Liver (tissue), 3 donors: ENCODE measurements at regions not wholly inside any gene's neighbourhood (a gene's known extent, or its start where the extent isn't known, plus 50 kb on each side); places are given as distances from the start of the nearest gene placed in this dataset.

Source experiments
- CTCF ChIP-seq: fragments of 150-350 bp; IDR thresholded peaks from 2 replicates; pipeline ENCODE4 v1.5.1; 2017; ENCODE audit warnings: improper control_type of control experiment, low read depth, low read length; ENCODE audit not compliant: missing input control
- RAD21 ChIP-seq, 2 donors: IDR thresholded peaks; 2 replicates each; pipeline ENCODE4 v1.6.1; 2016; ENCODE audit warnings: antibody characterized with exemption in 2 of 2, mild to moderate bottlenecking in 2 of 2
- donor health status: healthy.
- donor health status: healthy.

DNA sequence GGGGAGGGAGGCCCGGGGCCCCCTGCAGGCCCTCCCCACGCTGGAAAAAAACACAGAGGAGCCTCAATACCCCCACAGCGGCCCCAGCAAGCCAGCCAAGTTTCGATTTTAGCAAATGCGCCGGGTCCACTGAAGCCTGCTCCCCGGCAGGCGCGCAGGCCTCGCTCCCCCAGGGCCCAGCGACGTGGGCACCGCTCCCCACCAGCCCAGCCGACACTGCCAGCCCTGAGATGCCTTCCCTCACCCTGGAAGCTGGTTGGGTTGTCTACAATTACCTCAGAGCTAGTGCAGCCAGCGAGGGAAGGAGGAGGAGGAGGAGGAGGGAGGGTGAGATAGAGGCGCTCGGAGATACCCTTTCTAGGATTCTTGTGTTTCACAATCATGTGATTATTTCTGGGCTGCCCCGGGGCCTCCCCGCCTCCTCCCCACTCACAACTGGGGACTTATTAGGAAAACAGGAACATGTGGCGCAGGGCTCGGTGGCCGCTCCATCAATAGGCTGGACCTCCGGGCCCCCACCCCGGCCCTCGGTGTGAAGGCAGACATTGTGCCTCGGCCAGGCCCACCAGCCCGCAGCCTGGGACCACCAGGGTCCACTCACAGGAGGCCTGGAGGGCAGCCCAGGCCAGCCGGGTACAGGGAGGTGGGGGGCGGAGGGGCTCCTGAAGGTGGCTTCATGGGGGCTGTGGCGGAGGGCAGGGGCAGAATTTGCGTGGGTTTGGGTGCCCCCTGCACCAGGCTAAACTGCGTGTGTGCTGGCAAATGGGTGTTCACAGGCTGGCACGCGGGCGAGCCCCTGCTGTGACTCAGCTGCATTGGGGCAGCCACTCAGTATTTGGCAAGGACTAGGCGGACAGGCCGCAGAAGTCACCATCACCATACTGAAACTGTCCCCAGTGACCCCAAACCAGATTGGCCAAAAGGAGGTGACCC is 109.9 kb downstream of the NCOR2 start:
- TF ChIP-seq CTCF (no peak), RAD21 (IDR thresholded peaks at IDR 0.05) (peak in 1 of 2 donors; percentile 22)
